Esophagus muscularis mucosa (tissue), 3 donors: ENCODE measurements at regions not wholly inside any gene's neighbourhood (a gene's known extent, or its start where the extent isn't known, plus 50 kb on each side); places are given as distances from the start of the nearest gene placed in this dataset.

ENCODE experiments used
- CTCF ChIP-seq, 3 experiments: fragments of 200-600 bp in 2 of 3; fragments of 450-650 bp in 1 of 3; sonication (generic) in 2 of 3; IDR thresholded peaks; one replicate each; pipeline ENCODE4 v1.5.1; 2017 to 2019; ENCODE audit warnings: antibody characterized with exemption in 3 of 3, mild to moderate bottlenecking in 2 of 3, moderate library complexity in 1 of 3
- EP300 ChIP-seq: sonication (generic); formaldehyde crosslinking; IDR thresholded peaks from one replicate; pipeline ENCODE4 v1.6.1; 2017; ENCODE audit warnings: antibody characterized with exemption

GRCh38 chr6:131353106-131353505 is 217.8 kb downstream of the AKAP7 start:
- no peak for TF ChIP-seq CTCF (IDR thresholded peaks at IDR 0.05)
- no peak for TF ChIP-seq EP300
